GM18511 (cell line): ENCODE measurements at regions not wholly inside any gene's neighbourhood (a gene's known extent, or its start where the extent isn't known, plus 50 kb on each side); places are given as distances from the start of the nearest gene placed in this dataset.
"Not testable (repeated sequence)": the region's sequence is repeated elsewhere in the genome, so short reads cannot be mapped to it uniquely, and the experiment has no call there.

Experiments
- ATAC-seq: cut with Tn5 transposase; IDR thresholded peaks from one replicate; pipeline ENCODE4 v1.9.1; 2021; ENCODE audit warnings: mild to moderate bottlenecking, moderate library complexity; ENCODE audit not compliant: unreplicated experiment

GRCh38 chr5:117679046-117679445 is 1104.4 kb upstream of the SEMA6A start:
- ATAC-seq: no peak

- no peak for ATAC-seq
Observed at GRCh38 chr5:117675646-117676045, 1101.0 kb upstream of the SEMA6A start.

- ATAC-seq: no peak
Observed at GRCh38 chr5:117671551-117671950, 1096.9 kb upstream of the SEMA6A start.

DNA sequence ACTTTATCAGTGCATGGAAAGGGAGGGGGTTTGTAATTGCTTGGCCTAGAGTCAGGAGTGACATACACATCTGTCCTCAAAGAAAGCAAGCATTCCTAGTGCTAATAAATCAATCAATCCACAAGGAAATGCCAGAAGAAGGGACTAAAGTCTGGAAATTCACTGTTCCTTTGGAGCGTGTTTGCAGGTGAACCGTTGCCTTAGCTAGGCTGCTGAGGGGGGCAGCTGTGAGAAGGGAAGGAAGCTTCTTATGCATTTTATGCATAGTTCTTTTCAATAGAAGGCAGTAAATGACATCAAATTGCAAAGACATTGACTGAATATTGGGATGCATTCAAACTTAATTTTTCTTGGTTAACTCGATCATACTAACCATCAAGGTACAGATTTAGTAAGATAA is 1092.5 kb upstream of the SEMA6A start:
- no peak for ATAC-seq

DNA sequence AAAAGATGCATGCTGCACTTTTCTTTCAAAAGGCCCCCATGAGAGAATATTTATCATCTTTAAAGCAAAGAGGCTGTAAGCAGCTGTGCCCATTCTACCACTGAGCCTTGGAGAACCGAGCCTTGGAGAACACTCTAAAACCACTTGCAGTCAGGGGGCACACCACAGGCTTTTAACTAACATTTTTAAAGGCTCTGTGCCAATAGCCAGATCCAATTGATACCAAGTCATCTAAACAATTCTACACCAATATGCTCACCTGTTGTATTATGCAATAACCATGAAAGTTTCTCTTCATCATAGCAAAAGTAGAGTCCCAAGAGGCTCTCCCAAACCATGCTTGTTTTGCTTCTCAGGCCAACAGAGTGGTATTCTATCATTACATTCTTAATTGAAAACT is 1090.5 kb upstream of the SEMA6A start:
- no peak for ATAC-seq

- ATAC-seq: no peak
Observed at GRCh38 chr5:117662361-117662760, 1087.7 kb upstream of the SEMA6A start.

GRCh38 chr5:117657541-117657940 is 1082.9 kb upstream of the SEMA6A start:
- no peak for ATAC-seq

DNA sequence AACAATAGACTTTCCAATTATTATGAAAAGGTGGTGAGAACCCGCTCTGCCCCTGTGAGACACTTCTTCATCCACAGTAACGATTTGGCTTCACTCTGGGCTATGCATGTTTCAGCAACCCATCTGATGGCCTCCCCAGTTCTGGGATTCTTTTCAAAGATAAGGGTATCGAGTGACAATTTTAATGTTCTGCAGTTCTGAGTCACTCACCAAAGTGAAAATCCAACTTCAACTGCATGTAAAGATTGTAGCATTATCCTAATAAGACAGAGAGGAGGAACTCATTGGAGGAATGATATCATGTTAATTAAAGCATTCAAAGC is 1078.3 kb upstream of the SEMA6A start:
- no peak for ATAC-seq

GRCh38 chr5:117652036-117652957 is 1077.7 kb upstream of the SEMA6A start:
- no peak for ATAC-seq

- ATAC-seq: no peak
Observed at GRCh38 chr5:117649821-117650220, 1075.2 kb upstream of the SEMA6A start.

DNA sequence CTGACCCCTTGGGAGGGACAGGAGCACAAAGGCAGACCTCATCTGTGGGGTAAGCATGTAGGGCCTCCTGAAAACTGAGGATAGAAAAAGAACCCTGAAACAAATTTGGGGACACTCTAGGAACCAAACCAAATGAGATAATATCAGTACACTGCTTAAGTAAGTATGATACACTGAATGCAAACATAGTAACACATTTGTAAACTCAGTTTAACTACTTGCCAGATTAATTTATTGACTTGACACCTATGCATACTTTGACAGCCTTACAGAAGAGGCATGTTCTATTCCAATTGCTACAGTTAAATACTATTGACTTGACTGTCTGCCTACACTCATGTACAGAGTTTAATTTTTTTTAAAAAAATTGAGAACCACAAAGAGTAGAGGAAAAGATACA is 1070.8 kb upstream of the SEMA6A start:
- no peak for ATAC-seq

- ATAC-seq: no peak
Observed at GRCh38 chr5:117638581-117638980, 1064.0 kb upstream of the SEMA6A start.

DNA sequence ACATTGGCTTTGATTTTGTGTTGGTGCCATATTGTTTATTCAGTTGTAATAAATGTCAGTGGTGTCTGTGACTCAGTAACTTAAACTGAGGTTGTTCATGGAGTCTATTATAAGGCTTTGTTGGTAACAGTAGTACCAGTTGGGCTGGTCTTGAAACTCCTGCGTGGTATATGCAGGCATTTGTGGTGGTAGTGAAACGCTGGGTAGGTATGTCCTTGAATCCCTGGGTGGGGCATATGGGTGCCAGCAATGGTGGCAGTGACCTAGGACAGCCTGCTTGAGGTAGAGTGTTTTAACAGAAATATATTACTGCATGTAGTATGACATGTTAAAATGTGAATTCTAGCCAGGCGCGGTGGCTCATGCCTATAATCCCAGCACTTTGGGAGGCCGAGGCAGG is 1058.5 kb upstream of the SEMA6A start:
- ATAC-seq: no peak

DNA sequence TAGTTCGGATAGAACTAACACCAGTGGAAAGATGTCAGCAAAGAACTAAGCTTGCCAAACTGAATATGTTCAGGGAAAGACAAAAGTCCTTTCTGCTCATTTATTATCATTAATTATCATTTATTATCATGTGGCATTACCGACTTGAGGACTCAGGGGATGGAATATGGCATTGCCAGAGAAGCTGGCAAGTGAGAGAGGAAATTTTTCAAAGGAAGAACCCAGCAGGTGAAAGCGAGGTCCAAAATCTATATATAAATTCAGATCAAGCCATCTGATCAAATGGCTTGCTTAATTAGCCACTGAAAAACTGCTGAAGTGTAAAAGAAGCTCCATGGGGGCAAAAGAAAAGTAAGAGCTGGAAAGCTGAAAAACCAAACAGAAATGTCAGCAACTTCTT is 1049.6 kb upstream of the SEMA6A start:
- ATAC-seq: no peak

DNA sequence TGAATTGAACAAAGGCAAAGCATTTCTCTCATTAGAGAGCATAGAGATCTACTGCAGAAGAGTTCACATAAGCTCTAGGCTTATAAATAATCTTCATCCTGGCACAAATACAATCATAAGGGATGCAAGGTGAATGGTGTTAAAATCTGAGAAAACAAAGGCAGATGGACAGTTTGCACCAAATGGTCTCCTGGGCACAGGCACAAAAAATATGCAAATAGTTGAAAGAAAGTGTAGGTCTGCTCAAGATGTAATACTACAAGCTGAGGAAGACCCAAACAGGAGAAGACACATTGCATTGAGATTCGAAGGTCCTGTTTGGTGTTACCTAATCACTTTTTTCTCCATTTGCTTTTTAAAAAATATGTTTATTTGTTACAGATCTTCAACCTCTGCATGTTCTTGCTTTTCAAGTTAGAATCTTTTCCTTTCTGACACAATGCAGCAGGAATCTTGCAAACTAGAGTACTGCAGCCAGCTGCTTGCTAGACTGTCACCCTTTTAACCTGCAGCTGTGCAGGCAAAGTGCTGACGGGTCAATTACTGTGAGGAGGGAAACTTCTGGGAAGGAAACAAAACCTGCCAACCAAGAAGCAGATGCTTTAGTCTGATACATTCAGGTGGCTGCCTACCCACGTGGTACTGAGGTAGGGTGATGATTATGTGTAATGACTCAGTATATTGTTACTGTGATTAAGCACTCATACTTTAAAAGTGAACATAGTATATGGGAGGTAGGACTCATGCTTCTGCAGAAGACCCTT is 1048.6 kb upstream of the SEMA6A start:
- ATAC-seq: no peak

DNA sequence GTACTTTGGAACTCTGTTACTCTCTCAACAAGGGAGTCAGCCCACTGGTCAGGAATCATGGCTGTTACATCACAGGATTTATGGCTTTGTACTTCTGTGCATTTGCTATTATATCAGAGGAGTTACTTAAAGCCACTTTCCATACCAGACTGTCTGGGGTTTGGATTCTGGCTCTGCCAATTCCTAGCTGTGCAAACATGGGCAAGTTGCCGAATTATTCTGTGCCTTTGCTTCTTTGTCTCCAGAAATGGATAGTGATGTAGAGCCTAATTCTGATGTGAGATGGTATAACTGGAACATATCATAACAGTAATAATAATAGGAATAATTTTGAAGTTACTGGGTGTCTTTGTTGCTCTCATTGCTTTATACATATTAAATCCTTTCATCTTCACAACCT is 1047.3 kb upstream of the SEMA6A start:
- ATAC-seq: no peak

- no peak for ATAC-seq
Observed at GRCh38 chr5:117615226-117615625, 1040.6 kb upstream of the SEMA6A start.

GRCh38 chr5:117614408-117614807 is 1039.8 kb upstream of the SEMA6A start:
- no peak for ATAC-seq

DNA sequence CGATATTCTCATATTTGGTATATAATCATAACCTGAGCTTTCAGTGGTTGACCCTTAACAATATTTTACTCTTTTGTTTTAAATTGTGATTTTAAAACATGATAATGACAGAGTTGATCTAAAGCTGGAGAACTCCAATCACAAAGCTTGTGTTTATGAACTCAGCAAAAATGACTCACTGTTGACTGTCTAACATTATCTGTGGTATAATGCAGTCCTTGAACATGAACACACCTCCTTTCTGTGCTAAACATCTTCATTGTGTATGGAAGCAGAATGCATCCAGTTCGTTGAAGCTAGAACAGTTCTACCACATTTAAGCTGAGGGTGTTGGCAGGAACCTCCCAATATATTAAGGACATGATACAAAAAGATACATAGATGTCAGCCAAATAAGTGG is 1030.2 kb upstream of the SEMA6A start:
- no peak for ATAC-seq

- ATAC-seq: not testable (repeated sequence)
Observed at GRCh38 chr5:117599811-117600210, 1025.2 kb upstream of the SEMA6A start.

GRCh38 chr5:117594166-117594565 is 1019.5 kb upstream of the SEMA6A start:
- ATAC-seq: no peak

DNA sequence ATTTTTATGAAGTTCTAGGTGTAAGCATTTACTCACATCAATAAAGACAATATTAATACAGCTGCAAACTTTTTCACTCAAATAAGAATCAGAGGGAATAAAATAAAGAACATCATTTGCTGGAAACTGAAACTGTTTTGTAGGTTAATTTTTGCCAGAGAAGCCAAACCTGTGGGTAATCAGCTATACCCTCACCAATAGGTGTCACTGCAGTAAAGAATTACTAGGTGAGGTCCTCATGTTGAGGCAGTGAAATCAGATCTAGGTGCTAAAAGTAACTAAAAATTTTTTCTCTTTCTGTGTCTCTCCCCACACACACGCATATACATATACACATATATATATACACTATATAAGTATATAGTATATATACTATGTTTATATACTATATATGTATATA is 1016.3 kb upstream of the SEMA6A start:
- ATAC-seq: peak; percentile 83
